HFFc6 (cell line): ENCODE measurements at regions not wholly inside any gene's neighbourhood (a gene's known extent, or its start where the extent isn't known, plus 50 kb on each side); places are given as distances from the start of the nearest gene placed in this dataset.

ENCODE experiments used
- DNase-seq: peaks from one replicate; pipeline ENCODE4 v3.0.0-alpha.2; 2018
- H3K27ac Mint-ChIP-seq: 2 replicates; pipeline ENCODE4 v1.8.0; 2020; ENCODE audit warnings: mild to moderate bottlenecking, mixed read lengths
- H3K27me3 Mint-ChIP-seq: 2 replicates; pipeline ENCODE4 v1.8.0; 2021; ENCODE audit warnings: mild to moderate bottlenecking, moderate library complexity, mixed read lengths; ENCODE audit not compliant: insufficient read depth
- H3K36me3 Mint-ChIP-seq: 2 replicates; pipeline ENCODE4 v1.8.0; 2021; ENCODE audit warnings: low read depth, mixed read lengths
- H3K4me1 Mint-ChIP-seq: 2 replicates; pipeline ENCODE4 v1.8.0; 2020; ENCODE audit warnings: low read depth, mixed read lengths
- H3K4me3 Mint-ChIP-seq: 2 replicates; pipeline ENCODE4 v1.8.0; 2020; ENCODE audit warnings: mild to moderate bottlenecking, moderate library complexity, mixed read lengths
- H3K9me3 Mint-ChIP-seq: 2 replicates; pipeline ENCODE4 v1.8.0; 2020; ENCODE audit warnings: mild to moderate bottlenecking, mixed read lengths
- CTCF ChIP-seq: fragments of 200-600 bp; sonication (generic); IDR thresholded peaks from 2 replicates; pipeline ENCODE4 v1.5.0; 2021; ENCODE audit warnings: antibody characterized with exemption, mild to moderate bottlenecking

GRCh38 chr5:136924490-136924889 lies 559.1 kb upstream of the TRPC7 start:
- H3K4me1 Mint-ChIP-seq: no peaks in the 10 kb centered on the region
- TF ChIP-seq CTCF: no peak
- H3K4me3 Mint-ChIP-seq: no peak overlapping the region

GRCh38 chr5:136910625-136911024 lies 545.3 kb upstream of the TRPC7 start:
- no peak for TF ChIP-seq CTCF
- H3K4me3 Mint-ChIP-seq: no peak overlapping the region
- H3K27me3 Mint-ChIP-seq: peaks cover 5% of the 10 kb centered on the region
- no peaks in the 10 kb centered on the region; the same call in 1 of the 2 replicates for H3K9me3 Mint-ChIP-seq
- no peaks in the 10 kb centered on the region; the same call in 1 of the 2 replicates for H3K4me1 Mint-ChIP-seq
- no peaks in the 10 kb centered on the region for H3K36me3 Mint-ChIP-seq
- DNase-seq: no peak
- no peak overlapping the region for H3K27ac Mint-ChIP-seq

More at GRCh38 chr5:136924490-136924889, 559.1 kb upstream of the TRPC7 start:
- Mint-ChIP-seq H3K27ac (no peak overlapping the region), H3K36me3 (no peaks in the 10 kb centered on the region), H3K27me3 (peaks cover 8% of the 10 kb centered on the region), H3K9me3 (no peaks in the 10 kb centered on the region)
- DNase-seq: no peak

GRCh38 chr5:136909906-136910305 lies 544.6 kb upstream of the TRPC7 start:
- no peak for TF ChIP-seq CTCF
- Mint-ChIP-seq H3K4me1 (no peaks in the 10 kb centered on the region; the same call in 1 of the 2 replicates), H3K4me3 (no peak overlapping the region), H3K9me3 (no peaks in the 10 kb centered on the region; the same call in 1 of the 2 replicates), H3K27me3 (peaks cover 5% of the 10 kb centered on the region), H3K27ac (no peak overlapping the region), H3K36me3 (no peaks in the 10 kb centered on the region)
- DNase-seq: no peak

- H3K9me3 Mint-ChIP-seq: no peaks in the 10 kb centered on the region
- H3K36me3 Mint-ChIP-seq: no peaks in the 10 kb centered on the region
- H3K4me1 Mint-ChIP-seq: no peaks in the 10 kb centered on the region; the same call in 1 of the 2 replicates
- peaks cover 5% of the 10 kb centered on the region for H3K27me3 Mint-ChIP-seq
- no peak for TF ChIP-seq CTCF
- H3K4me3 Mint-ChIP-seq: no peak overlapping the region
- DNase-seq: no peak
- H3K27ac Mint-ChIP-seq: no peak overlapping the region
Measured at GRCh38 chr5:136907371-136907770, 542.0 kb upstream of the TRPC7 start.

GRCh38 chr5:136906545-136906944 lies 541.2 kb upstream of the TRPC7 start:
- Mint-ChIP-seq H3K4me3 (no peak overlapping the region), H3K27me3 (peaks cover 9% of the 10 kb centered on the region), H3K4me1 (no peaks in the 10 kb centered on the region; the same call in 1 of the 2 replicates), H3K36me3 (no peaks in the 10 kb centered on the region), H3K27ac (no peak overlapping the region), H3K9me3 (no peaks in the 10 kb centered on the region)
- no peak for TF ChIP-seq CTCF
- no peak for DNase-seq

GRCh38 chr5:136905571-136905970 lies 540.2 kb upstream of the TRPC7 start:
- H3K4me1 Mint-ChIP-seq: no peaks in the 10 kb centered on the region; the same call in 1 of the 2 replicates
- H3K9me3 Mint-ChIP-seq: peaks cover 6% of the 10 kb centered on the region; the same call in 1 of the 2 replicates
- DNase-seq: no peak
- H3K27me3 Mint-ChIP-seq: peaks cover 10% of the 10 kb centered on the region
- H3K4me3 Mint-ChIP-seq: no peak overlapping the region
- no peaks in the 10 kb centered on the region for H3K36me3 Mint-ChIP-seq
- no peak for TF ChIP-seq CTCF
- H3K27ac Mint-ChIP-seq: no peak overlapping the region
